NOMO-1 treated with dmso at 0.1 percent for 144 hours (cell line): ENCODE measurements at regions not wholly inside any gene's neighbourhood (a gene's known extent, or its start where the extent isn't known, plus 50 kb on each side); places are given as distances from the start of the nearest gene placed in this dataset.

Experiments used
- DNase-seq: peaks from one replicate; lab custom pipeline; 2025; ENCODE audit not compliant: unreplicated experiment; lab: John Stamatoyannopoulos, UW

DNA sequence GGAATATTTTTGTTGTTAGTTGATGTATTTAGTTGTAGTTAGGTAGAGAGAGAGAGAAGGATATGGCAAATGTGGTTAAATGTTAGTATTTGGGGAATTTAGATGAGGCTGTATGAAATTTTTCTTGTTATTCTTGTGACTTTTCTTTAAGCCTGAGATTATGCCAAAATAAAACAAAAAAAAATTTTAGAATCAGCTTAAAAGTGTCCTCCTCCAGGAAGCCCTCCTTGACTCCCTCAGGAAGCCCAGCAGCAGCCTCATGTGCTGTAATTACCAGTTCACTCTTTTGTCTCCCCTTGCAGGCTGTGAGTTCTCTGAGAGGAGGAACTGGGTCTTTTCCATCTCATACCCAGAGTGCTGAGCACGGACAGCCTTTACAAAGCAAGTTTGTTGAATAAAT lies 243.5 kb downstream of the TFCP2L1 start:
- DNase-seq, result no peak

DNA sequence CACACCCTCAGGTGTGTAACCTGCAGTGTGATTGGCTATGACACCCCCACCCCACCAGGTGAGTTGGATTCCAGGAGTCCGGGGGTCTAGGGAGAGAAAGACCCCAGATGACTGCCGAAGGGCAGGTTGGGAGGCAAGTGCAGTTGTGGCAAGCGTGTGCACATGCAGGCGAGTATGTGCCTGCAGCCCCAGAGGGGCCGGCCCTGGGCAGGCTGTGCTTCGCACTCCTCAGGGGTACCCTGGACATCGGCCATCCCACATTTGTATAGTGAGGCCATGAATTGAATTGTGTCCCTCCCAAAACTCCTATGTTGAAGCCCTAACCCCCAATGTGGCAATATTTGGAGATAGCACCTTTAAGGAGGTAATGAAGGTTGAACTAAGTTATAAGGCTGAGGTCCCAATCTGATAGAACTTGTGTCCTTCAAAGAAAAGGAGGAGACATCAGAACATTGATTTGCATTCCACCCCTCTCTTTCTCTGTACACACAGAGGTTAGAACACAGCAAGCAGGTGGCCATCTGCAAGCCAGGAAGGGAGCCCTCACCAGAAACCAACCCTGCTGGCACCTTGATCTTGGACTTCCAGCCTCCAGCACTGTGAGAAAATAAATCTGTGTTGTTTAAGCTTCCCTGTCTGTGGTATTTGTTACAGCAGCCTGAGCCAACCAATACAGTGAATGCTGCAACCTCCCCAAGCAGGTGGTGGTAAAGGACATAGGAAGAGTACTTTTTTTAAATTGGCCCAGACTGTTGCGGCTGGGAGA lies 241.8 kb downstream of the TFCP2L1 start:
- DNase-seq, result no peak

DNA sequence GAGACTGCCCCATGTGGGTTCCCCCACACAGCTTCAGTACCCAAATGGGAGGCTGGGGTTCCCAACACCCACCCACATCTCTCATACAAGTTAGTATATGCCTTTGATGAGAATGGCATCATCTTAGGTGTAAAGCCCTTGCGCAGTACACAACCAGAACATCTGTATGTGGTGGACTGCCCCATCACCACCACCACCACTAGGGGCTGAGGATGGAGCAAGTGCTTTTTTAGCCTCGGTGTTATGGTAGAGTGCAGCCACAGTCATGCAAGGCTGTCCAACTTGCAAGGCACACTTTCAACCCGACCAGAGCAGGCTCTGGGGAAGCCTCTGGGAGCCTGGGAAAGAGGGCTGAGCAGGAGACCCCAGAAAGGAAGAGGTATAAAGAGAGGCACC lies 241.2 kb downstream of the TFCP2L1 start:
- no peak for DNase-seq

DNA sequence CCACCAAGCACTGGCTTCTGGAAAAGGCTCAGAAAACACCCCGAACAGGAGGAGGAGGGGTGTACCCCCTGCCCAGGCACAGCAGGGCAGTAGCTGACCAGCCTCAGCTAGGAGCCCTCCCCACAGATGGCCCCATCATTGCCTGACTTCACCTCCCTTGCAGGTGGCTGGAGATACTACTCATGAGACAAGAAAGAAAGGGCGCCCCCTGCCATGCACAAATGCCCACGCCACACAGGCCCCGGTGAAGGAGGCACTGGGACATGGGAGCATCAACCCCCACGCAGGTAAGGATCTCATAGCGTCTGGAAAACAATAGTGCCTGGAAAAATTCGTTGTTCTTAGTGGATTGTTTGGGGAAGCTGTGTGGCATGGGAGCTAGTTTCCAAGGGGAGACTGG lies 240.6 kb downstream of the TFCP2L1 start:
- DNase-seq, result no peak

DNA sequence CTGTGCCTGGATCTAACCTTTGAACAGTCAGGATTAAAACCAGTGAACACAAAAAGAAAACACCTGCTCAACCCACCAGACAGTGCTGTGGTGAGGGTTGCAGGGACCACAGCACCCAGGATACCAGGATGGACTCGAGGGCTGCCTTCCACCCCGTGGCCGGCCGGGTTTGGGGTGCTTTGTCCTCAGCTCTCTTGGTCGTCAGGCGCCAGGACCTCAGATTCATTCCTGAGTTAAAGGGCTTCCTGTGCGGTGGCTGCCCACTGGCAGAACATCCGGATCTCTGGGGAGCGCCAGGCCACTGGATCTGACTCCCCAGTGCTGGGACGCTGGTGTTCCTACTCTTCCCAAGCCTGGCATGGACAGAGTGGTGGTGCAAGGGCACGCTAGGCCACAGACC lies 239.8 kb downstream of the TFCP2L1 start:
- DNase-seq, result no peak

DNA sequence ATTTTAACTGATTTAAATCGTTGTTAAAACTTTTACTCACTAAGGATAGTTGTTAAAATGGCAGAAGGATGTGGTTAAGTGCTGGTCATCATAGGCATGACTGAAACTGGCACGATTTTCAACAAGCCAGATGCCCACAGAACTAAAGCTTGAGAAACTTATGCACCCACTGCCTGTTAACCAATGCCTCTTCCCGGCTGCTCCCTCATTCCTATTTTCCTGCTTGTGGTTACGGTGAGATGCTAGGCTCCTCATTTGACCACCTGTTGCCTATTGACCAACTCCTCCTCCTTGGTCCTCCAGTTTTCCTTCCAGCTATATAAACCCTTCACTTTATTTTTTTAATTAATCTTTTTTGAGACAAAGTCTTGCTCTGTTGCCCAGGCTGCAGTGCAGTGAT lies 238.7 kb downstream of the TFCP2L1 start:
- DNase-seq, result no peak

DNA sequence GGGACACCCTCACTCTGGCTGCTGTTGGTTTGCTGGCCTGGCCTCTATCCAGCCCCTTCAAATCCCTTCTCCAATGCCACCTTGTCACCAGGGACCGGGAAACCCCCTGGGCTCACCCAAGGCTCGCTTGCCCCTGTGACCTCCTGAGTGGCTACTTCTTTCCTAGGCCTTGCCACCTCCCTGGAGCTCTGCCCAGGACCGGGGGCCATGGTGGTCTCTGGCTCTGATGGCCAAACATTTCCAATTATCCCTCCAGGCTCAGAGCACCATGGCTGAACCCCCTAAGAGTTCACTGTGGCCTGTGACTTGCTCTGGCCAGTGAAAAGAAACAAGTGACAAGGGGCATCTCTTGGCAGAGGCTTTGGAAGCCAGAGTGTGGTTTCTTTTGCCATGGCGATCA lies 237.6 kb downstream of the TFCP2L1 start:
- DNase-seq, result no peak

DNA sequence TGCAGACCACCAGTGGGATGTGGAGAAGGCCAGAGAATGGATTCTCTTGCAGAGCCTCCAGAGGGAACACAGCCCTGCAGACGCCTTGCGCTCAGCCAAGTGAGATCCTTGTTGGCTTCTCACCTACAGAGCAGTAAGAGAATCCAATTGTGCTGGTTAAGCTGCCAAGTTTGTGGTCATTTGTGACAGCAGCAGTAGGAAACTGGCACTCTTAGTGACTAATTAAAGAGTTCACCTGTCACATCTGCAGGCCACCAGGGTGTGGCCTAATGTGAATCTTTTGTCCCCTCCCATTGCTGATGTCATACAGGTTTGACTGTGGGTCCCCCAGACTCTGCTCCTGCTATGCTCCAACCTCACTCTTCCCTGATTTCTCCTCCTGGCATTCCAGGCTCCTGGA lies 235.9 kb downstream of the TFCP2L1 start:
- no peak for DNase-seq

DNA sequence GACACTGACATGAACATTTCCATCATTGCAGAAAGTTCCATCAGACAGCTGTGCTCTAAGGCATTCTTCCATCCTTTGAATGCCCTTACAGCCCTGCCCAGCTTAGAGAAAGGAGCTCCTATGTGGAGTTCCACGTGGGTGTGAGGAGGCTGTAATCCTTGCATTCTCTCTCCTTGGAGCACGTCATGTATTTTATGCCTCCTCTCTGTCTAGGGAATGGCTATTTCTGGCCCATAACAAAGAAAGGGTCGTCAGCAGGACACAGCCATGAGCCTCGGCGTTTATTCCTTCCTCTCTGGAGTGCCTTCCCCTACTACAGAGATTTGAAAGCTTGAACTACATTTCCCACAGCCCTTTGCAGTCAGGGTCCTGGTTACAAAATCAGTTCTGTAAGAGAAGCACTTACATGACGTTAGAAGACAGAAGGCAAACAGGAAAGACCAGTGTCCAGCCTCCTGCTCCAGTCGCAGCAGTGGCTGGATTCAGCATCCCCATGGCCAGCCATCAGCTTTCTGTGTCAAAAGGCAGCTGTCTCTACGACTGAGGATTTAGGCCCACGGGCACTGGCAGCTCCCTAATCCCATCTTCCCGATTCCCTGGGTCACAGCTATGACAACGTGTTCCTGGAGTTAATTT lies 234.9 kb downstream of the TFCP2L1 start:
- no peak for DNase-seq

DNA sequence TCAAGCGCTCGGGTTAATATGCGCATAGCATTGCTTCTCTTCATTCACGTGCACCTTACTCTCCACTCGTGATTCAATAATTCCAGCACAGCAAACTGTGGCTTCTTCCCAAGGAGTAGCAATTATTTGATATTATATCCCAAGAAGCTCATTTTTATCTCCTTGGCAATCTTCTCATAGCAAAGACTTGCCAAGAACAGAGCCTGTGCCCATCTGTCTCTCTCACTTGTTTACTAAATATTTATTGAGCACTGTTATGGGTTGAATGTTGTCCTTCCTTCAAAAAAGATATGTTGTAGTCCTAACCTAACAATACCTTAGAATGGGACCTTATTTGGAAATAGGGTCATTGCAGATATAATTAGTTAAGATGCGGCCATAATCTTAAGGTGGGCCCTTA lies 233.7 kb downstream of the TFCP2L1 start:
- no peak for DNase-seq

DNA sequence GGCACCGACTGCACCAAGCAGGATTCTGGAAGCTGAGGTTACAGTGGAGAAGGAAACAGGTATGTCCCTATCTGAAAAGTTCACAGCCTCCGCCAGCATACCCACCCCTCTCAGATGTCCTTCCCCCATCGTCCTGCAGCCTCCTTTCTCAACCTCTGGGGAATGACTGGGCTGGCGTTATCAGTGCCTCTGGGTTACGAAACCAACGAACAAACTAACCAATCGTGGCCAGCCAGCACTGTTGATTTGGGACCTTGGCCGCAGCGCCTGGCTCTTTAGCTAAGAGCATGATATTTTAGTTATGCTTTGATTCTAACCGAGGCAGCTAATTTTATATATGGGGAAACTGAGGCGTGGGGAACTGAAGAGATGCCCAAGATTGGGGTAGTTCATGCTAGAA lies 233.0 kb downstream of the TFCP2L1 start:
- no peak for DNase-seq

DNA sequence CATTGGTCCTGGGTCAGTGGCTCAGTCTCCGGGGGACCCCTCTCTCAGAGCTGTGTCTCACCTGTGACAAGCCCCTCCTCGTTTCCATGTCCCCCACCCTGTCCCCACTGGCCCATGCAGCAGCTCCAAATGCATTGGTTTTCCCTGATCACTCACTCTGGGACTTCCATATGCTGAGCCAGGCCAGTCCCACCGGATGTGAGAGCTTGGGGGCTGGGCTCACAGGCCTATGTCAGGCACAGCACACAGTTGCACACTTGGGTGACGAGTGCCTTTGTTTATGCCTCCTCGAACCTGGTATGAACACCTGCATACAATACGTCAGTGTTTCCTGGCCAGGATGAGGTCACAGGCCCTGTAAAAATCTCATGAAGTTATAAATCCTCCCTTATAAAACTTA lies 232.5 kb downstream of the TFCP2L1 start:
- no peak for DNase-seq

DNA sequence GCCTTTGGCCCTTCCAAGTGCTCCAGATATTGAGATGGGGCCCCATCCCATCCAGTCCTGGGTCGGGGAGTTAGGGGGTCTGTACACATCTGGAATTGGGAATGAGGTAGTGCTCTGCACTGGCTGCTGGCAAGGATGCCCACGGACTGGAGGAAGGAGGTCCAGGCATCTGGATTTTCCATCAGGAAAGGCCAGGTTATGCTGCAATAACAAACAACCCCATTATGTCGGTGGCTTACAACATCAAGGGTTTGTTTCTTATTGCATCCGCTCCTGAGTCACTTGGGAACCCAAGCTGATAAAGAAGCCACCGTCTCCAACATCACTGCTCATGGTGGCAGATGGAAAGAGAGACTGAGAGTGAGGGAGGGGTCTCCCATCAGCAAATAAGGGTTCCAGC lies 229.9 kb downstream of the TFCP2L1 start:
- no peak for DNase-seq

DNA sequence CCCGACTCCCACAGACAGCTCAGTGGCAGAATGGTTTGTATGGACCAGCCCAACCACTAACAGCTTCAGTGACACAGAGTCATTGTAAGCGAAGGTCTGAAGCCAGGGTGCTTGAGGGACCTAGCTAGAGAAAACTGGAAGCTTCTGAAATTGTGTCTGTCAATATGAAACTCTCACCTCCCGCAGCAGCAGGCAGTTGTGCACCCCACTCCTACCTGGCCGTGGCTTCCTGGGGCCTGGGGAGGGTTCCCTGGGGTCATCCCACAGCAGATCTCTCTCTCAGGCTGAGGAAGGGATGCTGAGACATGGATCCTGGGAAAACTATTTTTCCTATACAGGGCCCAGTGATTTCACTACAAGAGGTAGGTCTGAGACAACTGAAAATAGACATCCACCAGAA lies 229.5 kb downstream of the TFCP2L1 start:
- DNase-seq, result no peak

DNA sequence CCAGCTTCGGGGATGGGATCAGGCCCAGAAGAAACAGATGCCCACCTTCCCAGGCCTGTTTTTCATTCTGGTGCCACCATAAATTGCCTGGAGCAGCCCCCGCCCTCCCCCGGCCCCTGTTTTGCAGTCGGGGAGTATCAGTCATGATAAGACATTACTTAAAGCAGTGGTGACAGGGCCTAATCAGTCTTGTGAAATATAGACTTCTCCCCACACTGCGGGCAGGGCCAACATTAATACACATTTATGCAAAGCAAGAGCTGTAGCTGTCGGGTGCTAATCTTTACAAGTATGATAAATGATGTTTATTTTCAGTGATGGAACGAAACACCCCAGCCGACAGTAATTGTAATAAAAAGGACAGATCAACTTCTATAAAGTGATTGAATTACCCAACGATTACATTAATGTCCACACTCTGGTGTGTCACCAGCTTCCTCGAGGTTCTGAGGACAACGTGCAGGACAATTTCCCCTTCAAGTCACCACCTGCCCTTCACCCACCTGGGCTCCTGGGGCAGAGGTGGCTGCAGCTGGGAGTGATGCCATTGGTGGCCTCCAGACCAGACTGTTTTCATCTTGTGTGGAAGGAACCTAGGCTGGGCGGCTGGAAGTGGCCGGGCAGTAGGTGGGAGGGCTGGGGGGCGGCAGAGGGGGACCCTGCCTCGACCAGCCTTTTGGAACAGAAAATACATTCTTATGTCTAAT lies 226.0 kb downstream of the TFCP2L1 start:
- no peak for DNase-seq

DNA sequence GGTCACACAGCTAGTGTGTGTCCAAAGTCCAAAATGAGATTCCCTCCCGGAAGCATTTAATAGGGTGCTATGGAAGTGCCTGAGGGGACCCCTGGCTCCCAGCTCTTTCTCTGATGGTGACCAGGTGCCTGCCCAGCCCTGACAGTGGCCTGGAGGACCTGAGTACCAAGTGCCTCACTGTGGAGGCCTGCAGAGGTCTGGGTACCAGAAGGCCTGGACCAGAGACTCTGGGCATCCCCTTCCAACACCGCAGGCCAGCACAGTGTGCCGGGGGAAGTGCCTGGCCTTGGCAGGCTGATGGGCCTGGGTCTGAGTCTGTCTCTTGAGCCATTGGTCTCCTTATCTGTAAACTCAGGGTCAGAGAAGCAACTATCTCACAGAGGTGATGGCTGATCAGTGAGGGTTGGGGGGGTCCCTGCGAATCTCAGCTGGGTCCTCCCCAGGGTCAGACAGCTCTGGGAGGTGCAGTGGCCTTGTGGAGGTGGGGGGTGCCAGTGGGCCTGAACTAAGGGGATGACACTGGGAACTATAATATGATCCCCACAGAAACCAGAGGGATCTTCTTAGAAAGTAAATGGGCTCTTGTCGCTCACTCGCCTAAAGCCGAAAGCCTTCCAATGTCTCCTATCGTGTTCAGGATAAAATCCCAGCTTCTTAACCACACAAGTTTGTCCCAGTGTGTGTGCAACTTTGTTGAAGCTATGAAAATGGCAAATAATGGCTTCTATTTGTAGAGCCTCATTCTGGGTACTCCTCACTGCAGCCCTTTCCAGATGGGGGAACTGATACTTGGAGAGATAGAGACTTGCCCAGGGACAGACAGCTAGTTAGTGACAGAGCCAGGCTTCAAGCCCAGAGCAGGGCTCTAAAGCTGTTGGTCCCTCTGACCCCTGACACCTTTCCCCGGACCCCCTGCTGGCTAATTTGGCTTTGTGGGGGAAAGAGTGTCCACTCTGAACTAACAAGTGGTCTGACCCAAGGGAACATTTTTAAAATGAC lies 225.1 kb downstream of the TFCP2L1 start:
- no peak for DNase-seq

DNA sequence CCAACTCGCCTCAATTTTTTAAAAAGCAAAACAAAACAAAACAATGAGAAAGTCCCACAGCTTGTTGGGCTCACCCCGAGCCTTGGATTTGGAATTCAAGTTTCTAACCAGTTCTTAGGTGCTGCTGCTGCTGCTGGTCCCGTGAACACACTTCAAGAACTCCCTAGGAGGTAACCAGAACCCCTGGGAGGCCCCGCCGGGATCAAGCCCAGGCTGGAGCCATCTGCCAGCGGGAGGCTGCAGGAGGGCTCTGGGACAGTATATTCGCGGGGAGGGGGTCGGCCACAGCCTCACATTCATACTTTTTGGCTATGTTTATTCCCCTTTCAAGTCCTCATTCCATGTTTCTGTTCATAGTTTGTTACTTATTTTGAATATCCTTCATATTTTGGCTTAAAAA lies 223.4 kb downstream of the TFCP2L1 start:
- no peak for DNase-seq

DNA sequence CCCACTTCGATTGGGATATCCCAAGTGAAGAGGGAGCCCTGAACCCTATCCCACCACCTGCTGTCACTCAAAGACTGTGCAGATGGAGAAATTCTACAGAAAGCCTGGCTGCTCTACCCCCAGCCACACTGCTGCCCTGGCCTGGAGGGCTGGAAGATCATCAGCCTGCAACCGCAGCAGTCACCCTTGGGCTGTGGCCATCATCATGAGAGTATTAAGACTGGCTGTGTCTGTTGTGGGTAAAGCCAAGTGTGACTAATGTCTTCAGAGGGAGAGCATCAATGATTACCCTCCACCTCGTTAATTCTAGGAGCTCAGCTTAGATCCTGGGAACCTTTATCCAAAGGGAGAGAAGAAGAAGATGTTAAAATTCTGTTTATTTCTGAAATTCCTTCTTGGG lies 221.5 kb downstream of the TFCP2L1 start:
- DNase-seq, result no peak

DNA sequence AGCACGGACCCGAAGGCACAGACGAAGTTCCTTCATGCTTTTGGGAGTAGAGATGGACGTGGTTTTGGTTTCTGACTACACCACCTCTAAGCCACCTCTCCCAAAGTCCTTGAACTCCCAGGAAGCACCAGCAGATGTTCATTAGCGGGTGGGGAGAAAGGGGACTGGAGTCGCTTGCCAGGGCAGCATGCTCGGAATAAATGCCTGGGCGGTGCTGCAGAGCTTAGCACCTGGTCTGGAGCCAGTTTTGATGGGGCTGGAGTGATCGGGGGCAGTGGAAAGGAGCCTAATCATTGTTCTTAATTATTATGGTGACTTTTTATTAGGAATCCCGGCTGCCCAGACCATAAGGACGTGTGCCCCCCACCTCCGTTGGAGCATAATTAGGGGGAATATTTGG lies 220.8 kb downstream of the TFCP2L1 start:
- DNase-seq, result no peak

DNA sequence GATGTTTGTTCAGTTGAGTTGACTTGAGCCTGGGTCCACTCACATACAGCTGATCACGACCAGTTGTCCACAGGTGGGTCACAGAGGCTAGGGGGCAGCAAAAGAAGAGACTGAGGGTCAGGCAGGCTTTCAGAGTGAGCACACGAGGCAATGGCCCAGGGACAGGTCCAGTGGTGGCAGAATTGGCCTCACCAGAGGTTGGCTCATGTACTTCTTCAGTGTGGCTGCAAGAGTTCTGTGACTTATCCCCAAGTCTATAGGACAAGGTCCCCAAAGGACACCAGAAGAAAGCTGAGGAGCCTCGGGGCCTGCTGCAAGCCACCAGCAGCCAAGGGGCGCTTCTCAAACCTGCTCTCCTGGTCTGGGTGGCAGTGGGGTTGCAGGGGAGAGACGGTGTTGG lies 219.8 kb downstream of the TFCP2L1 start:
- no peak for DNase-seq

DNA sequence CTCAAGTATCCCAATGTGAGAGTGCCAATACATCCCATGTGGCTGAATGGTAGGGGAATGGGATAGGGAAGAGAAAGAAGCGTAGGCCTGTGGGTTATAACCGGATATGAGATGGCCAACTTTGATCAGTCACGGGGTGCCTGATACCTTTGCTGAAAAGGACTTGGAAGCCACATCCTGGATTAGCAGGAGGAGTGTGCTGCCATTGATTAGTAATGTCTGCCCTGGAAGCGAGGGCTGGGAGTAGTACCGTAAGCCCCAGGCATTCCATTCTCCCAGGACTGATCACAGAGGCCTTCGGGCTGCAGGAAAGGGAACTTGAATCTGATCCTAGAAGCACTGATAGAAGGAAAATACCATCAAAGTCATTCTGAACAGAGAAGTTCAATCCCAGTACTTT lies 218.5 kb downstream of the TFCP2L1 start:
- DNase-seq, result no peak
